ENCODE measurements at regions not wholly inside any gene's neighbourhood (a gene's known extent, or its start where the extent isn't known, plus 50 kb on each side); places are given as distances from the start of the nearest gene placed in this dataset.

DNA sequence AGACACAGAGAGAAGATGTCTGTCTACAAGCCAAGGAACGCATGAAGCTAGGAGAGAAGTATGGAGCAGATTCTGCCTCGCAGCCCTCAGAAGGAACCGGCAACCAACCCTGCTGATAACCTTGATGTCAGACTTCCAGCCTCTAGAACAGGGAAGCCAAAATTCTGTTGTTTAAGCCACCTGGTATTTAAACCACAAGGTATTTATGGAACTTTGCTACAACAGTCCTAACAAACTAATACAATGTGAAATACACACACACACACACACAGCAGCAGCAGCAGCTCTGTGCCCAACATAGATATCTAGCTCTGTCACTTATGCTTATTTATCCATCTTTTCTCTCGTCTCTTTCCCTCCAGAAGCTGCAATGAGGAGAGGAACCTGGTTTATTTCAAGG lies 400.0 kb downstream of the ETS1 start:
- DNase-seq, result no peak

- no peak for DNase-seq
These were observed 402.4 kb downstream of the ETS1 start for GRCh38 chr11:128184981-128185380.

GRCh38 chr11:128182844-128183243 lies 404.5 kb downstream of the ETS1 start:
- no peak for DNase-seq

DNA sequence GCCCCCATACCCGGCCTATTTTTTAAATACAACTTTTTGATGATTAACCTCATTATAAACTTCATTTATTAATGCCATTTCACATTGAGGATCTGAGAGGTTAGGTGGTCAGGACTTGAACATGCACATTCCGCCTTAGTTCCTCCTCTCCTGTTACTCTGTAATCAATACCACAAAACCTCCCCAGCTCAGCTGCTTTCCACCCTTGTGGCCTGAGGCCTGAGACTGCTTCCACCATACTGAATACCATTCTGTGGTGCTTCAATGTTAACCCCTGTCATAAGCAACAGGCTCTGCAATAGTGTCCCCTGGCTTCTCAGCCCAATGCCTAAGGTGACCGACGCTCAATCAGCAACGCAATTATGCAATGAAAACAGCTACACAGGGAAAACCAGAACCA lies 405.4 kb downstream of the ETS1 start:
- no peak for DNase-seq

- no peak for DNase-seq
These were observed 406.3 kb downstream of the ETS1 start for GRCh38 chr11:128181088-128181480.

GRCh38 chr11:128180441-128181087 lies 406.8 kb downstream of the ETS1 start:
- DNase-seq, result no peak

GRCh38 chr11:128179512-128179911 lies 407.8 kb downstream of the ETS1 start:
- no peak for DNase-seq

DNA sequence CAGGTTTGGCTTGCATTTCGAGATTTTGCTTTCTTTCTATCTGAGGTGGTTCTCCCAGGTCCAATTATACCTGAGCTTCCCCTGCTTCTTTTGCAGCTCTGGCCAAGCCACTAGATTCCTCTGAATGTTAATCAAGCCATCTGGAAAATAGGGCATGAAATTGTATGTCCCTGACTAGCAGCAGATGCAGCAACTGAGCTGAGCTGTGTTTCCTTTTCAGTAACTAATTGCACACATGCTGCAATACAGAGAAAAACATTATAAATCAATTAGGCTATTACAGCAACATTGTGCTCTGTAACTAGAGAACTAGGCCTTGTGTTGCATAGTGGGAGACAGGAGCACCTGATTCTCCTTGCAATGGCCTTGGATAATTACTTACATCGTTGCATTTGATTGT lies 408.3 kb downstream of the ETS1 start:
- no peak for DNase-seq

GRCh38 chr11:128174465-128175291 lies 412.7 kb downstream of the ETS1 start:
- DNase-seq, result no peak

DNA sequence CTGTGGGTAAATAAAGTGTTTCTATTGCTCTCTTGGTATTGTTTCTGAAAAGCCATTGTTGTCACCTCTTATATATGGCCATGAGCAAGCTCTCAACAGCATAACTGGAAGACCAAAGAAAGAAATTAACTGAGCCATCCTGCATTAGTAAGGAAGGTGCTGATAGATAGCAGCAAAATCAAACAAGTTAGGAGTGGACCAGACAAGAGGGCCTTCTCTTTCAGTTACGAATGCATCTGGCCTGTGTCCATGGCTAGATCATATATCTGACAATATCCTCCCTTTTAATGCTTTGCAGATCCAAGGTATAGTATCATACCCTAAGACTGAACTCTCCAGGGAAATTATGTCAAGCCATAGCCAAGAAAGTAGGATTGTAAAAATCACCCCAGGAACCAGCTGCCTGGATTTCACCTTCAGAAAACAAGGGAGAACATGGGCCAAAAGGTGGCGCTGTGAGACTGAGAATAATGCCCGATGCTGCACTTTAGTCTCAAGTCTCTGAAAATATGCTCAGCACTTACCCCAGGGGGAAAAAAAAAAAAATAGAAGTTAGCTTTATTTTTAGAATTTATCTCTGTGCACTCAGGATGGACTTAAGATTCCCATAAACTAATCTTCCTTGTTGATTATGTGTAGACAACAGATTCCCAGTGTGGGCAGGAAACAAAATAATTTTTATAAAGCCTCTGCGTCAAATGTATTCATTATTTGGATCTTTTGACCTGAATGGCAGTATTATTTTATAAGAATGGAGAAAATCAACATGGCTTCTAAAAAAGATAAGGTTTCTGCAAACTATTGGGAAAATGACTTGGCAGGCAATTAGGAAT lies 415.1 kb downstream of the ETS1 start:
- peak; percentile 68 for DNase-seq

- DNase-seq, result no peak
These were observed 415.9 kb downstream of the ETS1 start for GRCh38 chr11:128171506-128171905.

DNA sequence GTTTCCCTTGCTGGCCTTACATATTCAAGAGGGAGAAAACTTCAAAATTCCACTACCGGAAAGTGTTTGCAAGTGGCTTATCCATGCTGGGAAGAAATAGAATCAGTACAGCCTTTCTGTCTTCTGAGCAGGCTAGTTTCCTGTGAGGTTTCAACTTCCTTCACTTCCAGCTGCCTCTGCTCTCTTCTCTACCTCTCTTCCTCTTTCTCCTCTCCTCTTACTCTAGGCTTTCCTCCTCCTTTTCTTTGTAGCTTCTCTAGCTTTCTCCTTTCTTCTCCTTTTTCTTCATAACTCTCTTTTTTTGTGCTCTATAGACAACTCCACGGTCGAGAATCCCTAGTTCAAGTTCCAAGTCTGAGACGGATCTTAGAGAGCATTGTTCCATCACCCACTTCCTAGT lies 421.8 kb downstream of the ETS1 start:
- DNase-seq, result no peak

GRCh38 chr11:128164080-128164741 lies 423.1 kb downstream of the ETS1 start:
- no peak for DNase-seq

- no peak for DNase-seq
These were observed 425.4 kb downstream of the ETS1 start for GRCh38 chr11:128161994-128162393.

GRCh38 chr11:128161436-128161835 lies 425.9 kb downstream of the ETS1 start:
- no peak for DNase-seq

DNA sequence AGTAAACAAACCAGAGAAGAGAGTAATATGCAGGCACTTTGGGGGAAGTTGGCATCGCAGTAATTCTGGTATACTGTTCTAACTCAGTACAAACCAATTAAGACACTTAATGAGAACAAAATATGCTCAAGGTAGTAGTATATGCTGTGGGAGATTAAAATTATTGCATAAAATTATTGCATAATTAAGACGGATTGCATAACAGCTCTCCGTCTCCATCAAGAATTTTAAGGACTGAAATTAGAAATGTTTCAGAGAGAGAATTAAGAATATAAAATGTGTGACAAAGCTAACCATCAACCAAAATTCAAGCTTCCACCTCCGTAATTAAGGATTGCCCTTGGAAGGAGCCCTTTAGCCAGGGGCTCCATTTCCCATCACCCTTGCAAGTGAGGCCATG lies 428.5 kb downstream of the ETS1 start:
- DNase-seq, result no peak

- peak; percentile 68 for DNase-seq
These were observed 429.7 kb downstream of the ETS1 start for GRCh38 chr11:128157423-128158298.

DNA sequence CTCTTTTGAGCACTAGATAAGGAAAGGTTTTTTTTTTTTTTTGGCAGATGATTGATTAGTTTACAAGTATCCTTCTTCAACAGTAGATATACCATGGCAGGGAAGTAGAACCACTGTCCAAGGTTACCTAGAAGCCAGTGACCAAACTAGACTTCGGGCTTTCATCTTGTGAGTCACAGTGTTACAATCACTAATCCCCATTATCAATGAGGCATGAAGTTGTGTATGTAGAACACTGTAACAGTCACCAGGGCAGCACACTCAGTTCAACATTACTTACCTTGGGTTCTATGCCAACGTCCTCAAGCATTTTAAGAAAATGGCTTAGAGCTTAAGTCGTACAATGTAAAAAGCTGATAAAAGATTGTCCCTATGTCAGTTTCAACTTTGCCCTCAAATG lies 430.9 kb downstream of the ETS1 start:
- no peak for DNase-seq

- DNase-seq, result no peak
These were observed 431.8 kb downstream of the ETS1 start for GRCh38 chr11:128155590-128155989.

DNA sequence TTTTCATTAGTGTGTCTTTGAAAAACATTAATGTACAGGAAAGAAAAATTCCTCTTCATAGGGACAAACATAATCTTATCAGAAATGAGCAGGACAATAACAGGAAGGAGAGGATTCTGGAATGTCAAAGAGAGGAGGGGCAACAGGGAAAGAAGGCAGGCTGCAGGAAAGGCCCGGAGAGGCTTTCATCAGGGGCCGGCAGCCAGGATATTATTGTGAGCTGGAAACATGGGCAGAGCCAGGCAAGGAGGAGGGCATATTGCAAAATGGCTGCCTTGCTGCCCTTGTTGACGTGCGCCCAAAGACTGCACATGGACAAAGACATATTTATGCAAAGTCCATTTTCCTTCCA lies 433.7 kb downstream of the ETS1 start:
- no peak for DNase-seq

GRCh38 chr11:128152796-128153696 lies 434.3 kb downstream of the ETS1 start:
- DNase-seq, result no peak

Data from central memory CD4-positive, alpha-beta T cell (primary cell).